ENCODE measurements at regions not wholly inside any gene's neighbourhood (a gene's known extent, or its start where the extent isn't known, plus 50 kb on each side); places are given as distances from the start of the nearest gene placed in this dataset.

DNA sequence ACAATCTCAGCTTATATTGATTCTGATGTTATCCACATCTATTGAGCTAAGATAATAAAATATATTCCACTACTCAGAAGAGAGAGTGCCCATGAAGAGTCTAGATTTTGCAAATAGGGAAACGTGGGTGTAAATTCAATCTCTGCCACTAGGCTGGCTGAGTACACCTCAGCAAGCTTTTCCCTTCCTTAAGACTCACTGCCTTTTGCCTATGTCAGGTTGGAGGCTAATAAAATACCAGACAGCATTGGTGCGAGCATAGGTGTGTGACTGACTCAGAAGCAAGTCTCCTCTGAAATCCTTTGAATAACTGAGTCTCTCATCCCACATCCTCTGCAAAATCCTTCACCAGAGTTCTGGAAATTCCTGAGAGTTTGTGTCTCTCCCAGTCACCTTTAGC is 405.4 kb upstream of the CPEB2 start:
- no peaks in the 10 kb centered on the region for H3K36me3 ChIP-seq (ENCODE audit: control insufficient read depth in 2 of 2, insufficient read depth in 1 of 2, low read length in 2 of 2)
- TF ChIP-seq MEIS1 (CRISPR knock-in tag; IDR thresholded peaks at IDR 0.05; ENCODE audit: borderline replicate concordance): no peak
- no peak for TF ChIP-seq ZNF571 (tag by site-specific recombination; IDR thresholded peaks at IDR 0.05)
- no peak for TF ChIP-seq KLF10 (tag by site-specific recombination; IDR thresholded peaks at IDR 0.05)
- no peak for TF ChIP-seq ZNF580 (tag by site-specific recombination; IDR thresholded peaks at IDR 0.05)
- TF ChIP-seq, protein P1, sequence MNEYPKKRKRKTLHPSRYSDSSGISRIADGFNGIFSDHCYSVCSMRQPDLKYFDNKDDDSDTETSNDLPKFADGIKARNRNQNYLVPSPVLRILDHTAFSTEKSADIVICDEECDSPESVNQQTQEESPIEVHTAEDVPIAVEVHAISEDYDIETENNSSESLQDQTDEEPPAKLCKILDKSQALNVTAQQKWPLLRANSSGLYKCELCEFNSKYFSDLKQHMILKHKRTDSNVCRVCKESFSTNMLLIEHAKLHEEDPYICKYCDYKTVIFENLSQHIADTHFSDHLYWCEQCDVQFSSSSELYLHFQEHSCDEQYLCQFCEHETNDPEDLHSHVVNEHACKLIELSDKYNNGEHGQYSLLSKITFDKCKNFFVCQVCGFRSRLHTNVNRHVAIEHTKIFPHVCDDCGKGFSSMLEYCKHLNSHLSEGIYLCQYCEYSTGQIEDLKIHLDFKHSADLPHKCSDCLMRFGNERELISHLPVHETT (tag by site-specific recombination; IDR thresholded peaks at IDR 0.05): no peak
- no peak for TF ChIP-seq ZNF223 (tag by site-specific recombination; IDR thresholded peaks at IDR 0.05)
- no peak for TF ChIP-seq ZNF843 (tag by site-specific recombination; IDR thresholded peaks at IDR 0.05)
- no peak for TF ChIP-seq HOXD13 (CRISPR knock-in tag; IDR thresholded peaks at IDR 0.05; ENCODE audit: borderline replicate concordance)
- no peak for TF ChIP-seq ZNF292 (tag by site-specific recombination; IDR thresholded peaks at IDR 0.05; ENCODE audit: borderline replicate concordance, low read depth)
- no peak for TF ChIP-seq ZNF670 (tag by site-specific recombination; IDR thresholded peaks at IDR 0.05; ENCODE audit: low read depth)
- no peak for TF ChIP-seq ZBTB20 (tag by site-specific recombination; IDR thresholded peaks at IDR 0.05)

GRCh38 chr4:14602206-14602605 is 400.1 kb upstream of the CPEB2 start:
- CTCF ChIA-PET: no interaction called here
- H3K27ac ChIP-seq (ENCODE audit: extremely low read depth, low read depth, low read length): no peak overlapping the region
- TF ChIP-seq, protein P2, sequence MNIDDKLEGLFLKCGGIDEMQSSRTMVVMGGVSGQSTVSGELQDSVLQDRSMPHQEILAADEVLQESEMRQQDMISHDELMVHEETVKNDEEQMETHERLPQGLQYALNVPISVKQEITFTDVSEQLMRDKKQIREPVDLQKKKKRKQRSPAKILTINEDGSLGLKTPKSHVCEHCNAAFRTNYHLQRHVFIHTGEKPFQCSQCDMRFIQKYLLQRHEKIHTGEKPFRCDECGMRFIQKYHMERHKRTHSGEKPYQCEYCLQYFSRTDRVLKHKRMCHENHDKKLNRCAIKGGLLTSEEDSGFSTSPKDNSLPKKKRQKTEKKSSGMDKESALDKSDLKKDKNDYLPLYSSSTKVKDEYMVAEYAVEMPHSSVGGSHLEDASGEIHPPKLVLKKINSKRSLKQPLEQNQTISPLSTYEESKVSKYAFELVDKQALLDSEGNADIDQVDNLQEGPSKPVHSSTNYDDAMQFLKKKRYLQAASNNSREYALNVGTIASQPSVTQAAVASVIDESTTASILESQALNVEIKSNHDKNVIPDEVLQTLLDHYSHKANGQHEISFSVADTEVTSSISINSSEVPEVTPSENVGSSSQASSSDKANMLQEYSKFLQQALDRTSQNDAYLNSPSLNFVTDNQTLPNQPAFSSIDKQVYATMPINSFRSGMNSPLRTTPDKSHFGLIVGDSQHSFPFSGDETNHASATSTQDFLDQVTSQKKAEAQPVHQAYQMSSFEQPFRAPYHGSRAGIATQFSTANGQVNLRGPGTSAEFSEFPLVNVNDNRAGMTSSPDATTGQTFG (tag by site-specific recombination; IDR thresholded peaks at IDR 0.05; ENCODE audit: borderline replicate concordance): no peak
- no peak for TF ChIP-seq ZNF112 (tag by site-specific recombination; IDR thresholded peaks at IDR 0.05)
- no peaks in the 10 kb centered on the region for H3K9me3 ChIP-seq (ENCODE audit: control insufficient read depth, insufficient read depth, low read depth, low read length)
- no peak overlapping the region for H3K4me3 ChIP-seq (ENCODE audit: low read depth, low read length)
- H3K36me3 ChIP-seq (ENCODE audit: control insufficient read depth in 2 of 2, insufficient read depth in 1 of 2, low read length in 2 of 2): no peaks in the 10 kb centered on the region
- POLR2A ChIA-PET: no interaction called here
- H3K4me1 ChIP-seq (ENCODE audit: control insufficient read depth, insufficient read depth, low read length): no peaks in the 10 kb centered on the region

More for the DNA sequence above, 405.4 kb upstream of the CPEB2 start:
- POLR2A ChIA-PET: no interaction called here
- no peaks in the 10 kb centered on the region for H3K4me1 ChIP-seq (ENCODE audit: control insufficient read depth, insufficient read depth, low read length)
- no peak overlapping the region for H3K4me3 ChIP-seq (ENCODE audit: low read depth, low read length)
- CTCF ChIA-PET: no interaction called here
- no peaks in the 10 kb centered on the region for H3K9me3 ChIP-seq (ENCODE audit: control insufficient read depth, insufficient read depth, low read depth, low read length)
- no peak overlapping the region for H3K27ac ChIP-seq (ENCODE audit: extremely low read depth, low read depth, low read length)

DNA sequence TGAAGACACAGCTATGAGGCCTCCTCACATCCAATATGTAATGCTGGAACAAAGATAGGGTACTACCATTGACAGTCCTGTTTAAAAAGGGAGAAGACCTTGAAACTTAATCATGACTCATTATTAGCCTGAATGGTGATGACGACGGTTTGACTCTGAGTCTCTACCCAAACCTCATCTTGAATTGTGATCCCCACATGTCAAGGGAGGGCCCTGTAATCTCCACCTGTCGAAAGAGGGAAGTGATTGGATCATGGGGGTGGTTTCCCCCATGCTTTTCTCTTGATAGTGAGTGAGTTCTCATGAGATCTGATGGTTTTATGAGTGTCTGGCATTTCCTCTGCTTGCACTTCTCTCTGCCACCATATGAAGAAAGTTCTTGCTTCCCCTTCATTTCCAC is 395.3 kb upstream of the CPEB2 start:
- no peaks in the 10 kb centered on the region for H3K36me3 ChIP-seq (ENCODE audit: control insufficient read depth in 2 of 2, insufficient read depth in 1 of 2, low read length in 2 of 2)
- no peak overlapping the region for H3K27ac ChIP-seq (ENCODE audit: extremely low read depth, low read depth, low read length)
- CTCF ChIA-PET: no interaction called here
- POLR2A ChIA-PET: no interaction called here
- H3K4me3 ChIP-seq (ENCODE audit: low read depth, low read length): no peak overlapping the region
- no peaks in the 10 kb centered on the region for H3K9me3 ChIP-seq (ENCODE audit: control insufficient read depth, insufficient read depth, low read depth, low read length)
- H3K4me1 ChIP-seq (ENCODE audit: control insufficient read depth, insufficient read depth, low read length): no peaks in the 10 kb centered on the region
- TF ChIP-seq SALL2 (tag by site-specific recombination; IDR thresholded peaks at IDR 0.05; ENCODE audit: borderline replicate concordance) (no peak), ZNF18 (tag by site-specific recombination; IDR thresholded peaks at IDR 0.05) (no peak), ZNF513 (tag by site-specific recombination; IDR thresholded peaks at IDR 0.05) (no peak), ZNF777 (tag by site-specific recombination; IDR thresholded peaks at IDR 0.05; ENCODE audit: borderline replicate concordance) (no peak), ZNF16 (tag by site-specific recombination; IDR thresholded peaks at IDR 0.05; ENCODE audit: low read depth) (no peak)
- TF ChIP-seq, protein P3, sequence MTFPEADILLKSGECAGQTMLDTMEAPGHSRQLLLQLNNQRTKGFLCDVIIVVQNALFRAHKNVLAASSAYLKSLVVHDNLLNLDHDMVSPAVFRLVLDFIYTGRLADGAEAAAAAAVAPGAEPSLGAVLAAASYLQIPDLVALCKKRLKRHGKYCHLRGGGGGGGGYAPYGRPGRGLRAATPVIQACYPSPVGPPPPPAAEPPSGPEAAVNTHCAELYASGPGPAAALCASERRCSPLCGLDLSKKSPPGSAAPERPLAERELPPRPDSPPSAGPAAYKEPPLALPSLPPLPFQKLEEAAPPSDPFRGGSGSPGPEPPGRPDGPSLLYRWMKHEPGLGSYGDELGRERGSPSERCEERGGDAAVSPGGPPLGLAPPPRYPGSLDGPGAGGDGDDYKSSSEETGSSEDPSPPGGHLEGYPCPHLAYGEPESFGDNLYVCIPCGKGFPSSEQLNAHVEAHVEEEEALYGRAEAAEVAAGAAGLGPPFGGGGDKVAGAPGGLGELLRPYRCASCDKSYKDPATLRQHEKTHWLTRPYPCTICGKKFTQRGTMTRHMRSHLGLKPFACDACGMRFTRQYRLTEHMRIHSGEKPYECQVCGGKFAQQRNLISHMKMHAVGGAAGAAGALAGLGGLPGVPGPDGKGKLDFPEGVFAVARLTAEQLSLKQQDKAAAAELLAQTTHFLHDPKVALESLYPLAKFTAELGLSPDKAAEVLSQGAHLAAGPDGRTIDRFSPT (tag by site-specific recombination; IDR thresholded peaks at IDR 0.05): no peak
- TF ChIP-seq, protein P4, sequence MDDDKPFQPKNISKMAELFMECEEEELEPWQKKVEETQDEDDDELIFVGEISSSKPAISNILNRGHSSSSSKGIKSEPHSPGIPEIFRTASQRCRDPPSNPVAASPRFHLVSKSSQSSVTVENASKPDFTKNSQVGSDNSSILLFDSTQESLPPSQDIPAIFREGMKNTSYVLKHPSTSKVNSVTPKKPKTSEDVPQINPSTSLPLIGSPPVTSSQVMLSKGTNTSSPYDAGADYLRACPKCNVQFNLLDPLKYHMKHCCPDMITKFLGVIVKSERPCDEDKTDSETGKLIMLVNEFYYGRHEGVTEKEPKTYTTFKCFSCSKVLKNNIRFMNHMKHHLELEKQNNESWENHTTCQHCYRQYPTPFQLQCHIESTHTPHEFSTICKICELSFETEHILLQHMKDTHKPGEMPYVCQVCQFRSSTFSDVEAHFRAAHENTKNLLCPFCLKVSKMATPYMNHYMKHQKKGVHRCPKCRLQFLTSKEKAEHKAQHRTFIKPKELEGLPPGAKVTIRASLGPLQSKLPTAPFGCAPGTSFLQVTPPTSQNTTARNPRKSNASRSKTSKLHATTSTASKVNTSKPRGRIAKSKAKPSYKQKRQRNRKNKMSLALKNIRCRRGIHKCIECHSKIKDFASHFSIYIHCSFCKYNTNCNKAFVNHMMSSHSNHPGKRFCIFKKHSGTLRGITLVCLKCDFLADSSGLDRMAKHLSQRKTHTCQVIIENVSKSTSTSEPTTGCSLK (tag by site-specific recombination; IDR thresholded peaks at IDR 0.05): no peak

All from HEK293 (cell line).